ENCODE measurements at regions not wholly inside any gene's neighbourhood (a gene's known extent, or its start where the extent isn't known, plus 50 kb on each side); places are given as distances from the start of the nearest gene placed in this dataset.

DNA sequence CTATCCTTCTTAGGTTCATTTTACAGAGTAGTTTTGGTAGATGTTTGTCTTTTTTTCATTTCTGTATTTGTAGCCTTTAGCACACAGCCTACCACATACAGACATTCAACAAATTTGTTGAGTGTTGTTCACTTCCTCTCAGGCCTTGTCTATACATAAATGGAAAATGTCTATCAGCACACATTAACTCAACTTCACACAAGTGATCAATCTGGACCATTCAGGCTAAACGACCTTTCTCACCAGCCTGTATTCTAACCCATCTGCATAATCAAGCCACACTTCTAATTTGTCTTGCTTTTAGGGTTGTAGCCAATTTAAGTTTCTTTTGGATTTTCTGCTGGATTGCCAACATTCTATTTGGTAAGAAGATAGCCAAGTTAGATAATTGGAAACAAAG is 59.9 kb upstream of the DARS1 start:
- TF ChIP-seq, protein P1, sequence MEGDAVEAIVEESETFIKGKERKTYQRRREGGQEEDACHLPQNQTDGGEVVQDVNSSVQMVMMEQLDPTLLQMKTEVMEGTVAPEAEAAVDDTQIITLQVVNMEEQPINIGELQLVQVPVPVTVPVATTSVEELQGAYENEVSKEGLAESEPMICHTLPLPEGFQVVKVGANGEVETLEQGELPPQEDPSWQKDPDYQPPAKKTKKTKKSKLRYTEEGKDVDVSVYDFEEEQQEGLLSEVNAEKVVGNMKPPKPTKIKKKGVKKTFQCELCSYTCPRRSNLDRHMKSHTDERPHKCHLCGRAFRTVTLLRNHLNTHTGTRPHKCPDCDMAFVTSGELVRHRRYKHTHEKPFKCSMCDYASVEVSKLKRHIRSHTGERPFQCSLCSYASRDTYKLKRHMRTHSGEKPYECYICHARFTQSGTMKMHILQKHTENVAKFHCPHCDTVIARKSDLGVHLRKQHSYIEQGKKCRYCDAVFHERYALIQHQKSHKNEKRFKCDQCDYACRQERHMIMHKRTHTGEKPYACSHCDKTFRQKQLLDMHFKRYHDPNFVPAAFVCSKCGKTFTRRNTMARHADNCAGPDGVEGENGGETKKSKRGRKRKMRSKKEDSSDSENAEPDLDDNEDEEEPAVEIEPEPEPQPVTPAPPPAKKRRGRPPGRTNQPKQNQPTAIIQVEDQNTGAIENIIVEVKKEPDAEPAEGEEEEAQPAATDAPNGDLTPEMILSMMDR (IDR thresholded peaks at IDR 0.05; ENCODE audit: low read length): no peak
- no peak for TF ChIP-seq EZH2 (IDR thresholded peaks at IDR 0.05; ENCODE audit: borderline replicate concordance, low read length)

All from OCI-LY1 (cell line).